Naive thymus-derived CD4-positive, alpha-beta T cell (primary cell): ENCODE measurements at regions not wholly inside any gene's neighbourhood (a gene's known extent, or its start where the extent isn't known, plus 50 kb on each side); places are given as distances from the start of the nearest gene placed in this dataset.

Experiments used
- ATAC-seq: fragments of 150-1000 bp; cut with Tn5 transposase; 2 replicates; pipeline ENCODE4 v1.10.0; 2021; ENCODE audit warnings: mild to moderate bottlenecking, moderate library complexity
- CTCF ChIA-PET: fragments of 350-600 bp; sonication (Branson Sonifier 250); formaldehyde crosslinking; loops from one replicate; lab custom pipeline; 2021; ENCODE audit warnings: antibody characterized with exemption; lab: Charles Lee
- POLR2A ChIA-PET: fragments of 350-600 bp; sonication (Branson Sonifier 250); formaldehyde crosslinking; loops from one replicate; lab custom pipeline; 2021; ENCODE audit warnings: antibody characterized with exemption, inconsistent platforms; lab: Charles Lee
- DNase-seq, 9 donors: peaks; one replicate each; pipeline versions ENCODE4 v3.0.0 to v3.0.0-alpha.2; 2020 to 2022; ENCODE audit warnings: mixed read lengths in 1 of 9
- H3K27ac ChIP-seq: one replicate; pipeline ENCODE4 v1.7.0; 2013; ENCODE audit warnings: mild to moderate bottlenecking, low read depth, low read length, moderate library complexity
- H3K27me3 ChIP-seq, 2 donors: one replicate each; pipeline ENCODE4 v1.7.0; 2013; ENCODE audit warnings: low read length in 2 of 2, mild to moderate bottlenecking in 2 of 2, moderate library complexity in 2 of 2; ENCODE audit not compliant: control insufficient read depth in 2 of 2, insufficient read depth in 2 of 2
- H3K36me3 ChIP-seq, 3 experiments: 1 replicate in 2 of 3; 2 replicates in 1 of 3; pipeline ENCODE4 v1.7.0; 2013; ENCODE audit warnings: low read length in 3 of 3, mild to moderate bottlenecking in 3 of 3, moderate library complexity in 1 of 3; ENCODE audit not compliant: insufficient read depth in 3 of 3, control insufficient read depth in 2 of 3
- H3K4me1 ChIP-seq, 2 donors: one replicate each; pipeline ENCODE4 v1.7.0; 2013; ENCODE audit warnings: low read length in 2 of 2, mild to moderate bottlenecking in 2 of 2, moderate library complexity in 1 of 2; ENCODE audit not compliant: control insufficient read depth in 2 of 2, insufficient read depth in 2 of 2
- H3K4me3 ChIP-seq: 2 replicates; pipeline ENCODE4 v1.7.0; 2013; ENCODE audit warnings: mild to moderate bottlenecking, low read length
- H3K9me3 ChIP-seq, 3 experiments: 1 replicate in 2 of 3; 2 replicates in 1 of 3; pipeline ENCODE4 v1.7.0; 2013; ENCODE audit warnings: low read length in 3 of 3; ENCODE audit not compliant: control insufficient read depth in 2 of 3
- H3K27ac Mint-ChIP-seq, 9 donors: one replicate each; pipeline ENCODE4 v1.8.0; 2020 to 2022; ENCODE audit warnings: mixed read lengths in 9 of 9, mild to moderate bottlenecking in 8 of 9, moderate library complexity in 5 of 9, inconsistent platforms in 2 of 9
- H3K27me3 Mint-ChIP-seq, 5 donors: one replicate each; pipeline ENCODE4 v1.8.0; 2021 to 2022; ENCODE audit warnings: mixed read lengths in 5 of 5, mild to moderate bottlenecking in 1 of 5
- H3K36me3 Mint-ChIP-seq, 5 donors: one replicate each; pipeline ENCODE4 v1.8.0; 2020 to 2022; ENCODE audit warnings: mixed read lengths in 5 of 5, mild to moderate bottlenecking in 3 of 5, inconsistent platforms in 1 of 5
- H3K4me1 Mint-ChIP-seq, 7 donors: one replicate each; pipeline ENCODE4 v1.8.0; 2020 to 2022; ENCODE audit warnings: mixed read lengths in 7 of 7, mild to moderate bottlenecking in 3 of 7, inconsistent platforms in 1 of 7
- H3K4me3 Mint-ChIP-seq, 10 donors: one replicate each; pipeline ENCODE4 v1.8.0; 2020 to 2022; ENCODE audit warnings: mild to moderate bottlenecking in 10 of 10, mixed read lengths in 10 of 10, moderate library complexity in 6 of 10, inconsistent platforms in 2 of 10
- H3K9me3 Mint-ChIP-seq, 11 donors: one replicate each; pipeline ENCODE4 v1.8.0; 2020 to 2022; ENCODE audit warnings: mixed read lengths in 11 of 11, mild to moderate bottlenecking in 4 of 11, inconsistent platforms in 1 of 11, moderate library complexity in 1 of 11
- intact Hi-C, 2 donors: fragments of 100-400 bp; cut with micrococcal nuclease; formaldehyde crosslinking; loops; one replicate each; pipeline ENCODE4 v1.15.1; 2023

DNA sequence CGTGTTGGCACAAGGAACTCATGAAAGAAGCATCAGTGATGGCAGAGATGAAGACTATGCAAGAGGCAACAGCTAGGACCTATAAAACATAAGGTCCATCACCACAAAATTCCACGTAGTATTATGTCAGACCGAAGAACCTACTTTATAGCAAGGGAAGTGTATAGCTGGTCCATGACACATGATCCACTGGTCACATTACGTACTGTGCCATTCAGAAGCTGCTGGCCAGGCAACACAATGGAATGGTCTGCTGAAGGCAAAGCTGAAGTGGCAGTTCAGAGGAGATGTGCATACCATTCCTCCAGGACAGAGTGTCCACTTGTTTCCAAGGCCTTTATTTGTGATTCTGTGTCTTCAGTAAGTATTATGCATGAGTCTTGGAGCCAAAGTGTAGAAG, 215.5 kb upstream of the UGT8 start:
- ChIA-PET POLR2A (no interaction called here), CTCF (interaction anchor here (1.9 kb wide), 1 partner anchor 11 kb away, joined by 4 read pairs; no protein-coding TSS in a partner anchor)
- Histone ChIP-seq H3K27me3 (no peaks in the 10 kb centered on the region), H3K4me1 (no peaks in the 10 kb centered on the region), H3K36me3 (no peaks in the 10 kb centered on the region), H3K9me3 (no peaks in the 10 kb centered on the region), H3K4me3 (no peak overlapping the region), H3K27ac (no peak overlapping the region)
- no peaks in the 10 kb centered on the region for H3K9me3 Mint-ChIP-seq
- intact Hi-C loops, result loop anchor here (5.0 to 10.0 kb wide), 4 partner anchors 422 to 1111 kb away; partner anchors contain the start of gene CAMK2D (in 1 of the 2)
- peaks cover 0 to 8% (median 3%) of the 10 kb centered on the region in 5 donors for H3K27me3 Mint-ChIP-seq
- no peak for DNase-seq
- no peaks in the 10 kb centered on the region for H3K36me3 Mint-ChIP-seq
- no peak overlapping the region for H3K27ac Mint-ChIP-seq
- H3K4me1 Mint-ChIP-seq, result no peaks in the 10 kb centered on the region
- ATAC-seq, result peak; percentile 22
- H3K4me3 Mint-ChIP-seq, result no peak overlapping the region

- no peaks in the 10 kb centered on the region for H3K4me1 Mint-ChIP-seq
- CTCF ChIA-PET, result interaction anchor here (0.6 to 1.9 kb wide), 2 partner anchors 10 to 615 kb away, joined by 3 to 4 read pairs; no protein-coding TSS in a partner anchor
- POLR2A ChIA-PET, result no interaction called here
These were observed 214.9 kb upstream of the UGT8 start for GRCh38 chr4:114383721-114384120.

DNA sequence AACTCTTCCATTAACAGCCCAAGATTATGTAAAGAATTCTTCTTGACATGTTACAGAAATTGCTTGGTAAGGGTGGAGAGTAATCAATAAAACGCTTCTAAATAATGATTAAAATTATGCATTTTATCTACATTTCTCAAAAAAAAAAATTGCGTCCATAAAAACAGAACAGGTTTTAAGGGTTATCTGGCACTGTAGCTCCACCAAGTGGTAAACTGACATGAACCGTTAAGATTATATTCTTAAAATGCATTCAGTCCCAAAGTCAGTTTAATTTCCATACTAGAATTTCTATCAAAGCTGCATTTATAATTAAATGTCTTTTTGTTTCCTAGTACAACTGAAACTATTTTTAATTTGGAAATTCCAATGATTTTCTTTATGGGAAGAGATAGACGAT, 214.0 kb upstream of the UGT8 start:
- Histone ChIP-seq H3K27ac (no peak overlapping the region), H3K9me3 (no peaks in the 10 kb centered on the region), H3K36me3 (no peaks in the 10 kb centered on the region), H3K4me3 (no peak overlapping the region), H3K27me3 (no peaks in the 10 kb centered on the region), H3K4me1 (no peaks in the 10 kb centered on the region)
- no peak overlapping the region for H3K4me3 Mint-ChIP-seq
- no peak overlapping the region for H3K27ac Mint-ChIP-seq
- no peak for ATAC-seq
- H3K27me3 Mint-ChIP-seq, result peaks cover 2 to 11% (median 5%) of the 10 kb centered on the region in 5 donors
- H3K36me3 Mint-ChIP-seq, result no peaks in the 10 kb centered on the region
- DNase-seq, result peak in 1 of 9 donors; percentile 15
- H3K9me3 Mint-ChIP-seq, result no peaks in the 10 kb centered on the region
- intact Hi-C loops, result loop anchor here (1.0 to 10.0 kb wide), 7 partner anchors 420 to 1112 kb away; partner anchors contain the start of gene CAMK2D (in 1 of the 2)
- ChIA-PET POLR2A (no interaction called here), CTCF (interaction anchor here (0.6 to 1.1 kb wide), 5 partner anchors 625 to 990 kb away, joined by 3 to 6 read pairs (median 4); no protein-coding TSS in a partner anchor)
- H3K4me1 Mint-ChIP-seq, result no peaks in the 10 kb centered on the region

More at GRCh38 chr4:114383721-114384120, 214.9 kb upstream of the UGT8 start:
- H3K4me3 Mint-ChIP-seq, result no peak overlapping the region
- ATAC-seq (no peak), DNase-seq (no peak)
- H3K36me3 ChIP-seq, result no peaks in the 10 kb centered on the region
- H3K9me3 ChIP-seq, result no peaks in the 10 kb centered on the region
- H3K27ac ChIP-seq, result no peak overlapping the region
- H3K4me1 ChIP-seq, result no peaks in the 10 kb centered on the region
- H3K9me3 Mint-ChIP-seq, result no peaks in the 10 kb centered on the region
- no peak overlapping the region for H3K4me3 ChIP-seq
- intact Hi-C loops, result loop anchor here (1.0 to 10.0 kb wide), 6 partner anchors 421 to 1111 kb away; partner anchors contain the start of gene CAMK2D (in 1 of the 2)
- no peak overlapping the region for H3K27ac Mint-ChIP-seq
- no peaks in the 10 kb centered on the region for H3K27me3 ChIP-seq
- H3K27me3 Mint-ChIP-seq, result peaks cover 0 to 8% (median 5%) of the 10 kb centered on the region in 5 donors
- no peaks in the 10 kb centered on the region for H3K36me3 Mint-ChIP-seq

GRCh38 chr4:114385195-114385985, 213.2 kb upstream of the UGT8 start:
- ATAC-seq, result no peak
- H3K9me3 ChIP-seq, result no peaks in the 10 kb centered on the region
- H3K4me1 Mint-ChIP-seq, result no peaks in the 10 kb centered on the region
- H3K4me1 ChIP-seq, result no peaks in the 10 kb centered on the region
- H3K27me3 Mint-ChIP-seq, result peaks cover 2 to 11% (median 5%) of the 10 kb centered on the region in 5 donors
- H3K27ac ChIP-seq, result no peak overlapping the region
- intact Hi-C loops, result loop anchor here (1.0 to 10.0 kb wide), 4 partner anchors 419 to 991 kb away; partner anchors contain the start of gene CAMK2D (in 1 of the 2)
- H3K27me3 ChIP-seq, result no peaks in the 10 kb centered on the region
- no peak overlapping the region for H3K4me3 Mint-ChIP-seq
- no peaks in the 10 kb centered on the region for H3K36me3 ChIP-seq
- no peaks in the 10 kb centered on the region for H3K9me3 Mint-ChIP-seq
- H3K36me3 Mint-ChIP-seq, result no peaks in the 10 kb centered on the region
- DNase-seq, result no peak
- H3K27ac Mint-ChIP-seq, result no peak overlapping the region
- ChIA-PET POLR2A (no interaction called here), CTCF (interaction anchor here (0.6 to 1.1 kb wide), 4 partner anchors 626 to 991 kb away, joined by 3 to 6 read pairs (median 4); no protein-coding TSS in a partner anchor)
- H3K4me3 ChIP-seq, result no peak overlapping the region

GRCh38 chr4:114386637-114387233, 211.9 kb upstream of the UGT8 start:
- ChIA-PET CTCF (no interaction called here), POLR2A (no interaction called here)
- no peaks in the 10 kb centered on the region for H3K36me3 Mint-ChIP-seq
- Histone ChIP-seq H3K4me1 (no peaks in the 10 kb centered on the region), H3K27me3 (no peaks in the 10 kb centered on the region), H3K27ac (no peak overlapping the region), H3K36me3 (no peaks in the 10 kb centered on the region), H3K9me3 (no peaks in the 10 kb centered on the region), H3K4me3 (no peak overlapping the region)
- ATAC-seq (no peak), DNase-seq (peak in 2 of 9 donors; percentile 10 to 11)
- H3K4me1 Mint-ChIP-seq, result peaks cover 0 to 2% (median 0%) of the 10 kb centered on the region in 7 donors
- intact Hi-C loops, result loop anchor here (1.0 to 10.0 kb wide), 5 partner anchors 273 to 622 kb away; partner anchors contain the start of gene CAMK2D (in 1 of the 2)
- H3K9me3 Mint-ChIP-seq, result no peaks in the 10 kb centered on the region
- no peak overlapping the region for H3K4me3 Mint-ChIP-seq
- H3K27me3 Mint-ChIP-seq, result peaks cover 0 to 17% (median 14%) of the 10 kb centered on the region in 5 donors
- no peak overlapping the region for H3K27ac Mint-ChIP-seq

GRCh38 chr4:114389070-114389685, 209.4 kb upstream of the UGT8 start:
- no peak overlapping the region for H3K27ac Mint-ChIP-seq
- CTCF ChIA-PET, result interaction anchor here (0.6 to 1.5 kb wide), 3 partner anchors 10 to 1020 kb away, joined by 3 read pairs; no protein-coding TSS in a partner anchor
- Histone ChIP-seq H3K27ac (no peak overlapping the region), H3K4me3 (no peak overlapping the region), H3K27me3 (no peaks in the 10 kb centered on the region), H3K9me3 (no peaks in the 10 kb centered on the region), H3K36me3 (no peaks in the 10 kb centered on the region), H3K4me1 (no peaks in the 10 kb centered on the region)
- ATAC-seq, result no peak
- intact Hi-C loops, result loop anchor here (5.0 to 10.0 kb wide), 3 partner anchors 416 to 624 kb away; partner anchors contain the start of gene CAMK2D (in 1 of the 2)
- H3K27me3 Mint-ChIP-seq, result peaks cover 0 to 23% (median 18%) of the 10 kb centered on the region in 5 donors
- H3K4me1 Mint-ChIP-seq, result peaks cover 0 to 2% (median 0%) of the 10 kb centered on the region in 7 donors
- no peak for DNase-seq
- H3K4me3 Mint-ChIP-seq, result no peak overlapping the region
- no peaks in the 10 kb centered on the region for H3K36me3 Mint-ChIP-seq
- H3K9me3 Mint-ChIP-seq, result no peaks in the 10 kb centered on the region
- POLR2A ChIA-PET, result no interaction called here
